Retina (tissue), 1 donor: ENCODE measurements at regions not wholly inside any gene's neighbourhood (a gene's known extent, or its start where the extent isn't known, plus 50 kb on each side); places are given as distances from the start of the nearest gene placed in this dataset.

Experiments used
- DNase-seq: peaks from one replicate; pipeline ENCODE4 v3.0.0-alpha.2; 2016

GRCh38 chrX:22396408-22396807 lies 123.7 kb downstream of the CBLL2 start:
- DNase-seq: no peak

- no peak for DNase-seq
These were observed 124.9 kb downstream of the CBLL2 start for GRCh38 chrX:22397566-22397965.

GRCh38 chrX:22399437-22400192 lies 126.9 kb downstream of the CBLL2 start:
- no peak for DNase-seq

- no peak for DNase-seq
These were observed 131.6 kb downstream of the CBLL2 start for GRCh38 chrX:22404297-22404696.

GRCh38 chrX:22406201-22406737 lies 133.6 kb downstream of the CBLL2 start:
- DNase-seq: no peak

- no peak for DNase-seq
These were observed 136.7 kb downstream of the CBLL2 start for GRCh38 chrX:22409418-22409817.

GRCh38 chrX:22424122-22424915 lies 151.6 kb downstream of the CBLL2 start:
- no peak for DNase-seq

- no peak for DNase-seq
These were observed 152.2 kb downstream of the CBLL2 start for GRCh38 chrX:22424919-22425318.

GRCh38 chrX:22429704-22430103 lies 157.0 kb downstream of the CBLL2 start:
- DNase-seq: no peak

GRCh38 chrX:22430701-22431100 lies 158.0 kb downstream of the CBLL2 start:
- no peak for DNase-seq

- no peak for DNase-seq
These were observed 160.8 kb downstream of the CBLL2 start for GRCh38 chrX:22433292-22434070.

- DNase-seq: no peak
These were observed 173.2 kb downstream of the CBLL2 start for GRCh38 chrX:22445880-22446279.

- no peak for DNase-seq
These were observed 190.2 kb downstream of the CBLL2 start for GRCh38 chrX:22462959-22463358.

- DNase-seq: no peak
These were observed 194.9 kb downstream of the CBLL2 start for GRCh38 chrX:22467571-22467970.

- no peak for DNase-seq
These were observed 208.7 kb downstream of the CBLL2 start for GRCh38 chrX:22481436-22481835.

- DNase-seq: no peak
These were observed 213.6 kb downstream of the CBLL2 start for GRCh38 chrX:22486296-22486695.

GRCh38 chrX:22516893-22517292 lies 244.2 kb downstream of the CBLL2 start:
- DNase-seq: peak; percentile 25

GRCh38 chrX:22520128-22520828 lies 247.6 kb downstream of the CBLL2 start:
- DNase-seq: no peak

- no peak for DNase-seq
These were observed 253.6 kb downstream of the CBLL2 start for GRCh38 chrX:22526339-22526738.

- no peak for DNase-seq
These were observed 254.6 kb downstream of the CBLL2 start for GRCh38 chrX:22527302-22527701.

GRCh38 chrX:22533898-22534297 lies 261.2 kb downstream of the CBLL2 start:
- no peak for DNase-seq

GRCh38 chrX:22534643-22535042 lies 261.9 kb downstream of the CBLL2 start:
- no peak for DNase-seq
